Keratinocyte (primary cell): ENCODE measurements at regions not wholly inside any gene's neighbourhood (a gene's known extent, or its start where the extent isn't known, plus 50 kb on each side); places are given as distances from the start of the nearest gene placed in this dataset.
A peak's percentile ranks its signal among the peaks of the same experiment; 100 is the strongest.

Source experiments
- DNase-seq: peaks from one replicate; pipeline ENCODE4 v3.0.0-alpha.2; 2011; ENCODE audit warnings: low read depth, missing footprints, low spot score
- FAIRE-seq: peaks from 2 replicates; lab custom pipeline; 2011; peaks lifted over from hg19 to GRCh38; lab: Jason Lieb, UNC
- H2AFZ ChIP-seq: 2 replicates; pipeline ENCODE4 v1.6.0; 2012; ENCODE audit warnings: low read length, control low read depth, inconsistent platforms; ENCODE audit not compliant: control insufficient read depth
- H3K27ac ChIP-seq: 2 replicates; pipeline ENCODE4 v1.5.1; 2011; ENCODE audit warnings: low read length; ENCODE audit not compliant: control insufficient read depth, insufficient read depth
- H3K27me3 ChIP-seq: 3 replicates; pipeline ENCODE4 v1.6.0; 2011; ENCODE audit warnings: low read length; ENCODE audit not compliant: control insufficient read depth, insufficient read depth; ENCODE audit errors: extremely low read depth
- H3K36me3 ChIP-seq, 2 experiments: 2 replicates in 1 of 2; 3 replicates in 1 of 2; pipeline ENCODE4 v1.5.1; 2011; ENCODE audit warnings: low read length in 2 of 2, mild to moderate bottlenecking in 1 of 2; ENCODE audit not compliant: control insufficient read depth in 2 of 2, insufficient read depth in 2 of 2; ENCODE audit errors: extremely low read depth in 1 of 2
- H3K4me1 ChIP-seq: 3 replicates; pipeline ENCODE4 v1.5.1; 2011; ENCODE audit warnings: low read length; ENCODE audit not compliant: control insufficient read depth, insufficient read depth; ENCODE audit errors: extremely low read depth
- H3K4me2 ChIP-seq: 3 replicates; pipeline ENCODE4 v1.6.0; 2011; ENCODE audit warnings: low read depth, low read length; ENCODE audit not compliant: control insufficient read depth, insufficient read depth; ENCODE audit errors: extremely low read depth
- H3K4me3 ChIP-seq, 3 experiments: fragments of 200-600 bp in 1 of 3; sonication (generic) in 1 of 3; 2 replicates in 2 of 3; 3 replicates in 1 of 3; pipeline ENCODE4 v1.5.1; 2011 to 2016; ENCODE audit warnings: low read length in 3 of 3, mild to moderate bottlenecking in 3 of 3, control low read depth in 2 of 3, inconsistent platforms in 1 of 3, low read depth in 1 of 3, mixed read lengths in 1 of 3, mixed run types in 1 of 3, moderate library complexity in 1 of 3; ENCODE audit not compliant: control insufficient read depth in 2 of 3, insufficient read depth in 2 of 3; ENCODE audit errors: extremely low read depth in 1 of 3
- H3K79me2 ChIP-seq: 2 replicates; pipeline ENCODE4 v1.6.0; 2012; ENCODE audit warnings: low read length; ENCODE audit not compliant: control insufficient read depth, insufficient read depth
- H3K9ac ChIP-seq: 3 replicates; pipeline ENCODE4 v1.6.0; 2011; ENCODE audit warnings: low read length; ENCODE audit not compliant: control insufficient read depth, insufficient read depth; ENCODE audit errors: extremely low read depth
- H3K9me1 ChIP-seq: 3 replicates; pipeline ENCODE4 v1.6.0; 2011; ENCODE audit warnings: low read length; ENCODE audit not compliant: control insufficient read depth, insufficient read depth; ENCODE audit errors: extremely low read depth
- H3K9me3 ChIP-seq: 2 replicates; pipeline ENCODE4 v1.5.1; 2012; ENCODE audit warnings: low read depth, low read length; ENCODE audit not compliant: control insufficient read depth
- H4K20me1 ChIP-seq: 3 replicates; pipeline ENCODE4 v1.6.0; 2011; ENCODE audit warnings: low read length; ENCODE audit not compliant: control insufficient read depth, insufficient read depth; ENCODE audit errors: extremely low read depth
- EZH2 ChIP-seq: IDR thresholded peaks from one replicate; pipeline ENCODE4 v1.6.1; 2012; ENCODE audit warnings: inconsistent platforms, mild to moderate bottlenecking, low read length, moderate library complexity
- dilution Hi-C: fragments of 300-500 bp; cut with MboI; formaldehyde crosslinking; loops from one replicate; pipeline ENCODE4 v1.7.0; 2020; ENCODE audit warnings: low sequenced_read_pairs; ENCODE audit not compliant: extremely low pct_ligation_motif_present
- TF ChIP-seq, protein P1 (sequence below), 3 experiments: IDR thresholded peaks in 1 of 3; conservative IDR thresholded peaks in 1 of 3; optimal IDR thresholded peaks in 1 of 3; 2 replicates in 2 of 3; 3 replicates in 1 of 3; pipeline versions ENCODE3 to v1.5.1; 2011; ENCODE audit warnings: low read length in 3 of 3, mild to moderate bottlenecking in 3 of 3, moderate library complexity in 2 of 3, control low read depth in 1 of 3, inconsistent platforms in 1 of 3; ENCODE audit not compliant: insufficient read depth in 2 of 3; ENCODE audit errors: extremely low read depth in 1 of 3

DNA sequence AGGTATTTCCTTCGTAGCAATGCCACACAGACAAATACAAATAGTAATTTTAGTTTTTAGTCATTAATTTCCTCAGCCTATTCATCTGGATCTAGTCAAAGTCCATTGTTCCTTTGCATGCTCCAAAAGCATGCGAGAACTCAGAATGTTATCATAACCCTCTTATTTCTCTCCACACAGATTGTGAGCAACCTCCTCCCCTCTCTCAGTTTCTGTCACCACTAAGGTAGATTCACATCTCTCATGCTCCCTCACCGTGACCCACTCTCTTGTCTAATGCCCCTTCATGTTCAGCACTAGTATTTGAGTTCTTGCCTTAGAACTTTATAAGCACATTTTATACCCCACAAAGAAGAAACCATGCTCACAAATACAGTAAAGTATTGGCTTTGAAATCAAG, 582.4 kb downstream of the PLA2G4A start:
- H3K79me2 ChIP-seq: no peaks in the 10 kb centered on the region
- H3K4me3 ChIP-seq: no peak overlapping the region
- TF ChIP-seq, protein P1, sequence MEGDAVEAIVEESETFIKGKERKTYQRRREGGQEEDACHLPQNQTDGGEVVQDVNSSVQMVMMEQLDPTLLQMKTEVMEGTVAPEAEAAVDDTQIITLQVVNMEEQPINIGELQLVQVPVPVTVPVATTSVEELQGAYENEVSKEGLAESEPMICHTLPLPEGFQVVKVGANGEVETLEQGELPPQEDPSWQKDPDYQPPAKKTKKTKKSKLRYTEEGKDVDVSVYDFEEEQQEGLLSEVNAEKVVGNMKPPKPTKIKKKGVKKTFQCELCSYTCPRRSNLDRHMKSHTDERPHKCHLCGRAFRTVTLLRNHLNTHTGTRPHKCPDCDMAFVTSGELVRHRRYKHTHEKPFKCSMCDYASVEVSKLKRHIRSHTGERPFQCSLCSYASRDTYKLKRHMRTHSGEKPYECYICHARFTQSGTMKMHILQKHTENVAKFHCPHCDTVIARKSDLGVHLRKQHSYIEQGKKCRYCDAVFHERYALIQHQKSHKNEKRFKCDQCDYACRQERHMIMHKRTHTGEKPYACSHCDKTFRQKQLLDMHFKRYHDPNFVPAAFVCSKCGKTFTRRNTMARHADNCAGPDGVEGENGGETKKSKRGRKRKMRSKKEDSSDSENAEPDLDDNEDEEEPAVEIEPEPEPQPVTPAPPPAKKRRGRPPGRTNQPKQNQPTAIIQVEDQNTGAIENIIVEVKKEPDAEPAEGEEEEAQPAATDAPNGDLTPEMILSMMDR (optimal IDR thresholded peaks at IDR 0.05 in 1 of 3, IDR thresholded peaks at IDR 0.05 in 1 of 3, conservative IDR thresholded peaks at IDR 0.05 in 1 of 3; ENCODE audit: extremely low read depth in 1 of 3, insufficient read depth in 2 of 3, low read length in 3 of 3): no peak
- TF ChIP-seq EZH2: no peak
- no peaks in the 10 kb centered on the region for H4K20me1 ChIP-seq
- DNase-seq: no peak
- no peaks in the 10 kb centered on the region for H3K9me3 ChIP-seq
- no peaks in the 10 kb centered on the region for H3K27me3 ChIP-seq
- H3K36me3 ChIP-seq: no peaks in the 10 kb centered on the region
- no peak for FAIRE-seq
- no peak overlapping the region for H2AFZ ChIP-seq
- dilution Hi-C loops: no loop called here
- H3K9me1 ChIP-seq: no peaks in the 10 kb centered on the region
- H3K27ac ChIP-seq: no peak overlapping the region
- H3K4me1 ChIP-seq: no peaks in the 10 kb centered on the region
- no peak overlapping the region for H3K9ac ChIP-seq
- H3K4me2 ChIP-seq: no peak overlapping the region

- Histone ChIP-seq H3K9me3 (no peaks in the 10 kb centered on the region), H4K20me1 (no peaks in the 10 kb centered on the region), H3K4me3 (no peak overlapping the region), H3K9me1 (no peaks in the 10 kb centered on the region), H3K27ac (no peak overlapping the region), H3K36me3 (no peaks in the 10 kb centered on the region), H3K4me2 (no peak overlapping the region), H2AFZ (no peak overlapping the region), H3K27me3 (no peaks in the 10 kb centered on the region), H3K4me1 (no peaks in the 10 kb centered on the region), H3K9ac (no peak overlapping the region), H3K79me2 (no peaks in the 10 kb centered on the region)
- FAIRE-seq (no peak), DNase-seq (no peak)
- TF ChIP-seq, protein P1 (optimal IDR thresholded peaks at IDR 0.05 in 1 of 3, IDR thresholded peaks at IDR 0.05 in 1 of 3, conservative IDR thresholded peaks at IDR 0.05 in 1 of 3; ENCODE audit: extremely low read depth in 1 of 3, insufficient read depth in 2 of 3, low read length in 3 of 3): peak in 1 of 3 experiments; percentile 23
- TF ChIP-seq EZH2: no peak
- dilution Hi-C loops: no loop called here
These were observed 584.8 kb downstream of the PLA2G4A start for GRCh38 chr1:187413405-187414169.
